DOHH2 (cell line): ENCODE measurements at regions not wholly inside any gene's neighbourhood (a gene's known extent, or its start where the extent isn't known, plus 50 kb on each side); places are given as distances from the start of the nearest gene placed in this dataset.

Experiments used
- EZH2phosphoT487 ChIP-seq: fragments of 200-600 bp; sonication (generic); IDR thresholded peaks from 2 replicates; pipeline ENCODE4 v1.6.1; 2017; ENCODE audit warnings: borderline replicate concordance, mild to moderate bottlenecking, antibody characterized with exemption, low read length, moderate library complexity, mixed read lengths
- TF ChIP-seq, protein P1 (sequence below): fragments of 200-600 bp; sonication (generic); IDR thresholded peaks from one replicate; pipeline ENCODE4 v1.5.1; 2014; ENCODE audit warnings: antibody characterized with exemption, mild to moderate bottlenecking, low read depth, low read length; ENCODE audit not compliant: poor library complexity, severe bottlenecking

- TF ChIP-seq, protein P1, sequence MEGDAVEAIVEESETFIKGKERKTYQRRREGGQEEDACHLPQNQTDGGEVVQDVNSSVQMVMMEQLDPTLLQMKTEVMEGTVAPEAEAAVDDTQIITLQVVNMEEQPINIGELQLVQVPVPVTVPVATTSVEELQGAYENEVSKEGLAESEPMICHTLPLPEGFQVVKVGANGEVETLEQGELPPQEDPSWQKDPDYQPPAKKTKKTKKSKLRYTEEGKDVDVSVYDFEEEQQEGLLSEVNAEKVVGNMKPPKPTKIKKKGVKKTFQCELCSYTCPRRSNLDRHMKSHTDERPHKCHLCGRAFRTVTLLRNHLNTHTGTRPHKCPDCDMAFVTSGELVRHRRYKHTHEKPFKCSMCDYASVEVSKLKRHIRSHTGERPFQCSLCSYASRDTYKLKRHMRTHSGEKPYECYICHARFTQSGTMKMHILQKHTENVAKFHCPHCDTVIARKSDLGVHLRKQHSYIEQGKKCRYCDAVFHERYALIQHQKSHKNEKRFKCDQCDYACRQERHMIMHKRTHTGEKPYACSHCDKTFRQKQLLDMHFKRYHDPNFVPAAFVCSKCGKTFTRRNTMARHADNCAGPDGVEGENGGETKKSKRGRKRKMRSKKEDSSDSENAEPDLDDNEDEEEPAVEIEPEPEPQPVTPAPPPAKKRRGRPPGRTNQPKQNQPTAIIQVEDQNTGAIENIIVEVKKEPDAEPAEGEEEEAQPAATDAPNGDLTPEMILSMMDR, result no peak
- no peak for TF ChIP-seq EZH2phosphoT487
These were observed 1307.8 kb upstream of the RAG2 start for GRCh38 chr11:37905707-37906417.
